ENCODE measurements at regions not wholly inside any gene's neighbourhood (a gene's known extent, or its start where the extent isn't known, plus 50 kb on each side); places are given as distances from the start of the nearest gene placed in this dataset.

DNA sequence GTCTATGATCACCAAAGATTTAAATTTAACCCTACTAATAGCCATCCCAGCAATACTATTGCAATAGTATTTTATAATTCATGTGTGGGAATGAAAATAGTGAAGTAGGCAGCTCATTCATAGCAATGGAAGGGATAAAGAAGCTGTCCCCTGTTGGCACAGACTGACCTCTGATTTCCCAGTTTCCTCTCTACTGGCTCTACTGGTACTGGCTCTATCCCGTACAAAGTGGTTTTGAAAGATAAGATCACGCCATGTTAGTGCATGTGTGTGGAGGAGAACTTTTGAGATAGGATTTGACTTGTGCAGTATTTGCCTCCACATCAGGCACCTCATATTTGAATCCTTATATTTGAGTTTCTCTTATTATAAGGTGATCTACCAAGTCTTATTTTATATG is 227.3 kb upstream of the ADGRL2 start:
- TF ChIP-seq ONECUT2 (CRISPR knock-in tag; IDR thresholded peaks at IDR 0.05) (no peak), ZNF354B (CRISPR knock-in tag; IDR thresholded peaks at IDR 0.05) (no peak), POLR2A (IDR thresholded peaks at IDR 0.05; ENCODE audit: insufficient read depth in 1 of 2, low read depth in 2 of 2, low read length in 2 of 2) (no peak), POLR2AphosphoS5 (IDR thresholded peaks at IDR 0.05; ENCODE audit: low read depth, low read length) (no peak), SP4 (CRISPR knock-in tag; IDR thresholded peaks at IDR 0.05) (no peak)
- TF ChIP-seq, protein P1, sequence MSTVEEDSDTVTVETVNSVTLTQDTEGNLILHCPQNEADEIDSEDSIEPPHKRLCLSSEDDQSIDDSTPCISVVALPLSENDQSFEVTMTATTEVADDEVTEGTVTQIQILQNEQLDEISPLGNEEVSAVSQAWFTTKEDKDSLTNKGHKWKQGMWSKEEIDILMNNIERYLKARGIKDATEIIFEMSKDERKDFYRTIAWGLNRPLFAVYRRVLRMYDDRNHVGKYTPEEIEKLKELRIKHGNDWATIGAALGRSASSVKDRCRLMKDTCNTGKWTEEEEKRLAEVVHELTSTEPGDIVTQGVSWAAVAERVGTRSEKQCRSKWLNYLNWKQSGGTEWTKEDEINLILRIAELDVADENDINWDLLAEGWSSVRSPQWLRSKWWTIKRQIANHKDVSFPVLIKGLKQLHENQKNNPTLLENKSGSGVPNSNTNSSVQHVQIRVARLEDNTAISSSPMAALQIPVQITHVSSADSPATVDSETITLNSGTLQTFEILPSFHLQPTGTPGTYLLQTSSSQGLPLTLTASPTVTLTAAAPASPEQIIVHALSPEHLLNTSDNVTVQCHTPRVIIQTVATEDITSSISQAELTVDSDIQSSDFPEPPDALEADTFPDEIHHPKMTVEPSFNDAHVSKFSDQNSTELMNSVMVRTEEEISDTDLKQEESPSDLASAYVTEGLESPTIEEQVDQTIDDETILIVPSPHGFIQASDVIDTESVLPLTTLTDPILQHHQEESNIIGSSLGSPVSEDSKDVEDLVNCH (CRISPR knock-in tag; IDR thresholded peaks at IDR 0.05) = no peak
- TF ChIP-seq, protein P2, sequence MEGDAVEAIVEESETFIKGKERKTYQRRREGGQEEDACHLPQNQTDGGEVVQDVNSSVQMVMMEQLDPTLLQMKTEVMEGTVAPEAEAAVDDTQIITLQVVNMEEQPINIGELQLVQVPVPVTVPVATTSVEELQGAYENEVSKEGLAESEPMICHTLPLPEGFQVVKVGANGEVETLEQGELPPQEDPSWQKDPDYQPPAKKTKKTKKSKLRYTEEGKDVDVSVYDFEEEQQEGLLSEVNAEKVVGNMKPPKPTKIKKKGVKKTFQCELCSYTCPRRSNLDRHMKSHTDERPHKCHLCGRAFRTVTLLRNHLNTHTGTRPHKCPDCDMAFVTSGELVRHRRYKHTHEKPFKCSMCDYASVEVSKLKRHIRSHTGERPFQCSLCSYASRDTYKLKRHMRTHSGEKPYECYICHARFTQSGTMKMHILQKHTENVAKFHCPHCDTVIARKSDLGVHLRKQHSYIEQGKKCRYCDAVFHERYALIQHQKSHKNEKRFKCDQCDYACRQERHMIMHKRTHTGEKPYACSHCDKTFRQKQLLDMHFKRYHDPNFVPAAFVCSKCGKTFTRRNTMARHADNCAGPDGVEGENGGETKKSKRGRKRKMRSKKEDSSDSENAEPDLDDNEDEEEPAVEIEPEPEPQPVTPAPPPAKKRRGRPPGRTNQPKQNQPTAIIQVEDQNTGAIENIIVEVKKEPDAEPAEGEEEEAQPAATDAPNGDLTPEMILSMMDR (CRISPR knock-in tag; IDR thresholded peaks at IDR 0.05) = no peak

All from HepG2 (cell line).